ENCODE measurements at regions not wholly inside any gene's neighbourhood (a gene's known extent, or its start where the extent isn't known, plus 50 kb on each side); places are given as distances from the start of the nearest gene placed in this dataset.
"Not testable (repeated sequence)": the region's sequence is repeated elsewhere in the genome, so short reads cannot be mapped to it uniquely, and the experiment has no call there.

DNA sequence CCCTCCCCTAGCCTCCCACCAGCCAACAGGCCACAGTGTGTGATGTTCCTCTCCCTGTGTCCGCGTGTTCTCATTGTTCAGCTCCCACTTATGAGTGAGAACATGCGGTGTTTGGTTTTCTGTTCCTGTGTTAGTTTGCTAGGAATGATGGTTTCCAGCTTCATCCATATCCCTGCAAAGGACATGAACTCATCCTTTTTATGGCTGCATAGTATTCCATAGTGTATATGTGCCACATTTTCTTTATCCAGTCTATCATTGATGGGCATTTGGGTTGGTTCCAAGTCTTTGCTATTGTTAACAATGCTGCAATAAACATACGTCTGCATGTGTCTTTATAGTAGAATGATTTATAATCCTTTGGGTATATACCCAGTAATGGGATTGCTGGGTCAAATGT, 239.0 kb upstream of the EXOC2 start:
- TF ChIP-seq ZNF138 (CRISPR knock-in tag; conservative IDR thresholded peaks at IDR 0.05); NR2C2 (CRISPR knock-in tag; IDR thresholded peaks at IDR 0.05); FOXP1 (CRISPR knock-in tag; IDR thresholded peaks at IDR 0.05; ENCODE audit: borderline replicate concordance); NFATC4 (CRISPR knock-in tag; IDR thresholded peaks at IDR 0.05): not testable (repeated sequence)
- TF ChIP-seq, protein P1, sequence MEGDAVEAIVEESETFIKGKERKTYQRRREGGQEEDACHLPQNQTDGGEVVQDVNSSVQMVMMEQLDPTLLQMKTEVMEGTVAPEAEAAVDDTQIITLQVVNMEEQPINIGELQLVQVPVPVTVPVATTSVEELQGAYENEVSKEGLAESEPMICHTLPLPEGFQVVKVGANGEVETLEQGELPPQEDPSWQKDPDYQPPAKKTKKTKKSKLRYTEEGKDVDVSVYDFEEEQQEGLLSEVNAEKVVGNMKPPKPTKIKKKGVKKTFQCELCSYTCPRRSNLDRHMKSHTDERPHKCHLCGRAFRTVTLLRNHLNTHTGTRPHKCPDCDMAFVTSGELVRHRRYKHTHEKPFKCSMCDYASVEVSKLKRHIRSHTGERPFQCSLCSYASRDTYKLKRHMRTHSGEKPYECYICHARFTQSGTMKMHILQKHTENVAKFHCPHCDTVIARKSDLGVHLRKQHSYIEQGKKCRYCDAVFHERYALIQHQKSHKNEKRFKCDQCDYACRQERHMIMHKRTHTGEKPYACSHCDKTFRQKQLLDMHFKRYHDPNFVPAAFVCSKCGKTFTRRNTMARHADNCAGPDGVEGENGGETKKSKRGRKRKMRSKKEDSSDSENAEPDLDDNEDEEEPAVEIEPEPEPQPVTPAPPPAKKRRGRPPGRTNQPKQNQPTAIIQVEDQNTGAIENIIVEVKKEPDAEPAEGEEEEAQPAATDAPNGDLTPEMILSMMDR (IDR thresholded peaks at IDR 0.05), result not testable (repeated sequence)
- TF ChIP-seq, protein P2, sequence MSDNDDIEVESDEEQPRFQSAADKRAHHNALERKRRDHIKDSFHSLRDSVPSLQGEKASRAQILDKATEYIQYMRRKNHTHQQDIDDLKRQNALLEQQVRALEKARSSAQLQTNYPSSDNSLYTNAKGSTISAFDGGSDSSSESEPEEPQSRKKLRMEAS (CRISPR knock-in tag; IDR thresholded peaks at IDR 0.05), result not testable (repeated sequence)
- TF ChIP-seq, protein P3, sequence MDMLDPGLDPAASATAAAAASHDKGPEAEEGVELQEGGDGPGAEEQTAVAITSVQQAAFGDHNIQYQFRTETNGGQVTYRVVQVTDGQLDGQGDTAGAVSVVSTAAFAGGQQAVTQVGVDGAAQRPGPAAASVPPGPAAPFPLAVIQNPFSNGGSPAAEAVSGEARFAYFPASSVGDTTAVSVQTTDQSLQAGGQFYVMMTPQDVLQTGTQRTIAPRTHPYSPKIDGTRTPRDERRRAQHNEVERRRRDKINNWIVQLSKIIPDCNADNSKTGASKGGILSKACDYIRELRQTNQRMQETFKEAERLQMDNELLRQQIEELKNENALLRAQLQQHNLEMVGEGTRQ (CRISPR knock-in tag; IDR thresholded peaks at IDR 0.05), result not testable (repeated sequence)
- TF ChIP-seq, protein P4, sequence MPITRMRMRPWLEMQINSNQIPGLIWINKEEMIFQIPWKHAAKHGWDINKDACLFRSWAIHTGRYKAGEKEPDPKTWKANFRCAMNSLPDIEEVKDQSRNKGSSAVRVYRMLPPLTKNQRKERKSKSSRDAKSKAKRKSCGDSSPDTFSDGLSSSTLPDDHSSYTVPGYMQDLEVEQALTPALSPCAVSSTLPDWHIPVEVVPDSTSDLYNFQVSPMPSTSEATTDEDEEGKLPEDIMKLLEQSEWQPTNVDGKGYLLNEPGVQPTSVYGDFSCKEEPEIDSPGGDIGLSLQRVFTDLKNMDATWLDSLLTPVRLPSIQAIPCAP (CRISPR knock-in tag; IDR thresholded peaks at IDR 0.05), result not testable (repeated sequence)
- TF ChIP-seq, protein P5, sequence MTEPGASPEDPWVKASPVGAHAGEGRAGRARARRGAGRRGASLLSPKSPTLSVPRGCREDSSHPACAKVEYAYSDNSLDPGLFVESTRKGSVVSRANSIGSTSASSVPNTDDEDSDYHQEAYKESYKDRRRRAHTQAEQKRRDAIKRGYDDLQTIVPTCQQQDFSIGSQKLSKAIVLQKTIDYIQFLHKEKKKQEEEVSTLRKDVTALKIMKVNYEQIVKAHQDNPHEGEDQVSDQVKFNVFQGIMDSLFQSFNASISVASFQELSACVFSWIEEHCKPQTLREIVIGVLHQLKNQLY (CRISPR knock-in tag; IDR thresholded peaks at IDR 0.05), result not testable (repeated sequence)
